Esophagus muscularis mucosa (tissue), 4 donors: ENCODE measurements at regions not wholly inside any gene's neighbourhood (a gene's known extent, or its start where the extent isn't known, plus 50 kb on each side); places are given as distances from the start of the nearest gene placed in this dataset.

Experiments
- DNase-seq: peaks from one replicate; pipeline ENCODE4 v3.0.0-alpha.2; 2017; ENCODE audit errors: extremely low spot score
- H3K27ac ChIP-seq, 4 donors: fragments of 200-600 bp; sonication (generic); replicated peaks in 1 of 4; 1 replicate in 3 of 4; 2 replicates in 1 of 4; pipeline ENCODE4 v1.5.1; 2016 to 2019; ENCODE audit warnings: mild to moderate bottlenecking in 1 of 4
- H3K27me3 ChIP-seq, 4 donors: fragments of 200-600 bp; sonication (generic); one replicate each; pipeline versions ENCODE4 v1.5.1 to v1.6.0; 2016 to 2019
- H3K36me3 ChIP-seq, 4 donors: fragments of 200-600 bp; sonication (generic); one replicate each; pipeline ENCODE4 v1.5.1; 2016 to 2019
- H3K4me1 ChIP-seq, 4 donors: fragments of 200-600 bp; sonication (generic); one replicate each; pipeline ENCODE4 v1.5.1; 2016 to 2019
- H3K4me3 ChIP-seq, 4 donors: fragments of 200-600 bp; sonication (generic); 1 replicate in 2 of 4; 2 replicates in 2 of 4; pipeline ENCODE4 v1.5.1; 2016 to 2019; ENCODE audit warnings: mild to moderate bottlenecking in 4 of 4, moderate library complexity in 1 of 4
- H3K9me3 ChIP-seq, 4 donors: fragments of 200-600 bp; sonication (generic); 1 replicate in 3 of 4; 2 replicates in 1 of 4; pipeline ENCODE4 v1.5.1; 2016 to 2019
- EP300 ChIP-seq: sonication (generic); formaldehyde crosslinking; IDR thresholded peaks from one replicate; pipeline ENCODE4 v1.6.1; 2017; ENCODE audit warnings: antibody characterized with exemption
- POLR2A ChIP-seq: fragments of 450-650 bp; IDR thresholded peaks from one replicate; pipeline ENCODE4 v1.6.1; 2017; ENCODE audit warnings: antibody characterized with exemption, moderate library complexity, mild to moderate bottlenecking, low read depth
- POLR2AphosphoS5 ChIP-seq, 2 donors: sonication (generic); formaldehyde crosslinking; IDR thresholded peaks; one replicate each; pipeline ENCODE4 v1.6.1; 2017; ENCODE audit warnings: antibody characterized with exemption in 2 of 2
- WGBS: methylation state at CpG from one replicate; pipeline ENCODE4 v1.1.5; 2018; 5-methylcytosine and 5-hydroxymethylcytosine counted together
- intact Hi-C: fragments of 100-400 bp; cut with DNase I; formaldehyde crosslinking; loops from one replicate; pipeline ENCODE4 v1.15.1; 2023
- TF ChIP-seq, protein P1 (sequence below), 3 experiments: fragments of 200-600 bp in 2 of 3; fragments of 450-650 bp in 1 of 3; sonication (generic) in 2 of 3; IDR thresholded peaks; one replicate each; pipeline ENCODE4 v1.5.1; 2017 to 2019; ENCODE audit warnings: antibody characterized with exemption in 3 of 3, mild to moderate bottlenecking in 2 of 3, moderate library complexity in 1 of 3

DNA sequence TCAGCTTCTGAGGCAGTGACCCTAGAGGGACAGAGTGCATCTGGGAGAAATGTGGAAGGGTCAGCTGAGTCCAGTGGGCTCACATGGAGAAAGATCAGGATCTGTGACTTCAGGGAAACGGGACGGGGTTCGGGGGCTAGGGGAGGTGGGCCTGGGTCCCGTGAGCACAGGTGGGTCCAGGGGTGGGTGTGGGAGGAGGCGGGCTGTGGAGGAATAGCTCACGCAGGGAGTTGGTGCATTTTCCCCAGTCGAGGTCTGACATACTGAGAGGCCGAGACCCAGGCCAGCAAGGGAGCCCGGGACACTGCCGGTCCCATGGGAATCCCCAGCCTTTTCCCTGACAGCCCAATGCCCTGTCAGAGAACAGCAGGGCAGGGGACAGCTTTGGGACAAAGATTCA is 93.1 kb downstream of the TNFAIP2 start:
- 92% methylated on average over 10 of the region's 10 CpGs for WGBS
- H3K4me3 ChIP-seq, result no peak overlapping the region
- TF ChIP-seq POLR2AphosphoS5 (IDR thresholded peaks at IDR 0.05), result no peak
- TF ChIP-seq POLR2A, result no peak
- no peak for TF ChIP-seq EP300
- H3K9me3 ChIP-seq, result peaks cover 0 to 7% (median 1%) of the 10 kb centered on the region in 4 donors
- no peaks in the 10 kb centered on the region for H3K36me3 ChIP-seq
- H3K27me3 ChIP-seq, result peaks cover 0 to 19% (median 10%) of the 10 kb centered on the region in 4 donors
- H3K4me1 ChIP-seq, result peaks cover 8 to 14% (median 13%) of the 10 kb centered on the region in 4 donors
- DNase-seq, result no peak
- intact Hi-C loops, result no loop called here
- no peak overlapping the region for H3K27ac ChIP-seq

DNA sequence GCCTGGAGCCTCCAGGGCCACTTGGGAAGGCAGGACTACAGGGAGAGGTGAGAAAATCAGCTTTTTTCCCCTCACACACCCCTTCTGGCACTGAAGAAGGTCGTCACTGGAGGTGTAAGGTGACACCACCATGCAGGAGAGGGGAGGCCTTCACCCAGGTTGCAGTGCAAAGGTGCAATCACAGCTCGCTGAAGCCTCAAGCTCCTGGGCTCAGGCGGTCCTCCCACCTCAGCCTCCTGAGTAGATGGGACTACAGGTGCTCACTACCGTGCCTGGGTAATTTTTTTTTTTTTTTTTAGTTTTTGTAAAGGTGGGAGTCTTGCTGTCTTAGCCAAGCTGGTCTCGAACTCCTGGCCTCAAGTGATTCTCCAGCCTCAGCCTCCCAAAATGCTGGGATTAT is 93.6 kb downstream of the TNFAIP2 start:
- 84% methylated on average over 5 of the region's 5 CpGs for WGBS
- Histone ChIP-seq H3K27me3 (peaks cover 0 to 23% (median 12%) of the 10 kb centered on the region in 4 donors), H3K27ac (no peak overlapping the region), H3K36me3 (no peaks in the 10 kb centered on the region), H3K4me3 (no peak overlapping the region), H3K4me1 (peaks cover 8 to 14% (median 13%) of the 10 kb centered on the region in 4 donors), H3K9me3 (peaks cover 0 to 7% (median 1%) of the 10 kb centered on the region in 4 donors)
- intact Hi-C loops, result no loop called here
- no peak for DNase-seq
- TF ChIP-seq, protein P1, sequence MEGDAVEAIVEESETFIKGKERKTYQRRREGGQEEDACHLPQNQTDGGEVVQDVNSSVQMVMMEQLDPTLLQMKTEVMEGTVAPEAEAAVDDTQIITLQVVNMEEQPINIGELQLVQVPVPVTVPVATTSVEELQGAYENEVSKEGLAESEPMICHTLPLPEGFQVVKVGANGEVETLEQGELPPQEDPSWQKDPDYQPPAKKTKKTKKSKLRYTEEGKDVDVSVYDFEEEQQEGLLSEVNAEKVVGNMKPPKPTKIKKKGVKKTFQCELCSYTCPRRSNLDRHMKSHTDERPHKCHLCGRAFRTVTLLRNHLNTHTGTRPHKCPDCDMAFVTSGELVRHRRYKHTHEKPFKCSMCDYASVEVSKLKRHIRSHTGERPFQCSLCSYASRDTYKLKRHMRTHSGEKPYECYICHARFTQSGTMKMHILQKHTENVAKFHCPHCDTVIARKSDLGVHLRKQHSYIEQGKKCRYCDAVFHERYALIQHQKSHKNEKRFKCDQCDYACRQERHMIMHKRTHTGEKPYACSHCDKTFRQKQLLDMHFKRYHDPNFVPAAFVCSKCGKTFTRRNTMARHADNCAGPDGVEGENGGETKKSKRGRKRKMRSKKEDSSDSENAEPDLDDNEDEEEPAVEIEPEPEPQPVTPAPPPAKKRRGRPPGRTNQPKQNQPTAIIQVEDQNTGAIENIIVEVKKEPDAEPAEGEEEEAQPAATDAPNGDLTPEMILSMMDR (IDR thresholded peaks at IDR 0.05), result no peak
- TF ChIP-seq POLR2A, result no peak

DNA sequence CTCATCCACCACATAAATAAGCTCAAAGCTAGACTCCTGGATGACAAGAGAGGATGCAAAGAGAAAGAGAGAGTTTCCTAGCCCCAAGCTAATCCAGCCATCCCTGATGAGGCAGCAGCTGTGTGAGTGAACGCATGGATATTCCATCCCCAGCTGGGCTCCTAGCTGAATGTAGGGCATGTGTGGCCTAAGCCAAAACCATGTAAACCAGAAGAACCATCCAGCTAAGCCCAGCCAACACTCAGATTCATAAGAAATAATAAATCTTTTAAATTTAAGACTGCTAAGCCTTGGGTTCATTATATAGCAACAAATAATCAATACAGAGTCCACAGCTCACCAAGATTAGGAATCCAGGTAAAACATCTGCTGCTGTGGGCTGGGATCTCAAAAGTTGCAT is 94.3 kb downstream of the TNFAIP2 start:
- H3K4me3 ChIP-seq, result no peak overlapping the region
- intact Hi-C loops, result no loop called here
- 100% methylated on average over 1 of the region's 1 CpG for WGBS
- H3K36me3 ChIP-seq, result no peaks in the 10 kb centered on the region
- H3K9me3 ChIP-seq, result peaks cover 0 to 7% (median 1%) of the 10 kb centered on the region in 4 donors
- DNase-seq, result no peak
- peaks cover 0 to 30% (median 13%) of the 10 kb centered on the region in 4 donors for H3K27me3 ChIP-seq
- no peak overlapping the region for H3K27ac ChIP-seq
- peaks cover 8 to 14% (median 13%) of the 10 kb centered on the region in 4 donors for H3K4me1 ChIP-seq
- TF ChIP-seq POLR2A (no peak), EP300 (no peak), POLR2AphosphoS5 (IDR thresholded peaks at IDR 0.05) (no peak)
- TF ChIP-seq, protein P1 (IDR thresholded peaks at IDR 0.05), result no peak

DNA sequence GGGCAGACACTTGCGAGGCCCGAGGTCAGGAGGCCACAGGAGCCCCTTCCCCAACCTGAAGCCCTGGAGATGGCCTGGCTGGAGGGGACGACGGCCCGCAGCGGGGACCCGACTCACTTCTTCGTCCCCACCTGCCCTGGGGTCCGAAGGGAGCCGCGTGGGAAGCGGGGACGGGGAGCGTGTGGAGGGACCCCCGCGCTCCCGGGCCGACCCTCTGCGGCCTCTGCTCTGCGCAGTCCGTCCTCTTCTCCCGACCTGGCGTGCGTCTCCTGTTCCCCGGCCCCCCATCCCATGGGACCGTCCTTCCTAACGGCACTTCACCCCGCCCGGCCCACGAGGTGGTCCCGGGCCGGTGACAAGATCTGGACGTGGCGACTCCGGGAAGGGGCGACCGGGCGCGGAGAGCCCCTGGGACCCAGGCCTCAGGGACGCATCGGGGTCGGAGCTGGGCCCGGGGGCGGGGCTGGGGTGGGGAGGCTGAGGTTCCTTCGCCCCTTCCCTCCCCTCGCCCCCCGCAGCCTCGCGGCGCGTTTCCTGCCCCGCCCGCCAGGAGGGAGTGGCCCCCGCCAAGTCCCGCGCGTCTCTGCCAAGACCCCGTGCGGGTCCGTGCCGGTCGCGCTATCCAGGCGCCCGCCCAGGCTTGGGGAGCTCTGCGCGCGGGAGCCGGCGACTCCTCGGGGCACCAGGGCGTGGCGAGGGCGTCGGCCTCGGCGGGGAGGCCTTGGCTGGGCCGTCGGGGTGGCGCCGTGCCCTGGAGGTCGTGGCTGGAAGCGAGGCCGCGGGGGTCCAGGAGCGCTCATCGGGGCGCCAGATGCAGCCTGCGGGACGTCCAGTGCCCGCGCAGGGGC is 97.1 kb downstream of the TNFAIP2 start:
- TF ChIP-seq POLR2AphosphoS5 (IDR thresholded peaks at IDR 0.05) (no peak), POLR2A (no peak), EP300 (no peak)
- TF ChIP-seq, protein P1 (IDR thresholded peaks at IDR 0.05), result no peak
- no peak for DNase-seq
- Histone ChIP-seq H3K9me3 (peaks cover 0 to 7% (median 1%) of the 10 kb centered on the region in 4 donors), H3K36me3 (no peaks in the 10 kb centered on the region), H3K27ac (no peak overlapping the region), H3K4me1 (peaks cover 8 to 14% (median 13%) of the 10 kb centered on the region in 4 donors), H3K27me3 (peaks cover 0 to 51% (median 13%) of the 10 kb centered on the region in 4 donors), H3K4me3 (peak overlapping the region; percentile 45 to 55 (median 50))
- intact Hi-C loops, result no loop called here
- WGBS, result 18% methylated on average over 27 of the region's 92 CpGs

GRCh38 chr14:103220982-103221641 is 97.9 kb downstream of the TNFAIP2 start:
- Histone ChIP-seq H3K9me3 (peaks cover 0 to 7% (median 1%) of the 10 kb centered on the region in 4 donors), H3K27ac (no peak overlapping the region), H3K27me3 (peaks cover 0 to 58% (median 13%) of the 10 kb centered on the region in 4 donors)

More at GRCh38 chr14:103220982-103221641, 97.9 kb downstream of the TNFAIP2 start:
- TF ChIP-seq POLR2A (no peak), POLR2AphosphoS5 (IDR thresholded peaks at IDR 0.05) (no peak), EP300 (no peak)
- TF ChIP-seq, protein P1 (IDR thresholded peaks at IDR 0.05), result no peak
- intact Hi-C loops, result no loop called here
- WGBS, result 59% methylated on average over 20 of the region's 30 CpGs
- H3K4me3 ChIP-seq, result peak overlapping the region; percentile 45 to 55 (median 50)
- DNase-seq, result no peak
- H3K4me1 ChIP-seq, result peaks cover 8 to 14% (median 13%) of the 10 kb centered on the region in 4 donors
- no peaks in the 10 kb centered on the region for H3K36me3 ChIP-seq
